Breast epithelium (tissue), 4 donors: ENCODE measurements at regions not wholly inside any gene's neighbourhood (a gene's known extent, or its start where the extent isn't known, plus 50 kb on each side); places are given as distances from the start of the nearest gene placed in this dataset.

Source experiments
- DNase-seq, 2 donors: peaks; one replicate each; pipeline ENCODE4 v3.0.0-alpha.2; 2019; ENCODE audit warnings: low spot score in 2 of 2
- H3K27ac ChIP-seq, 2 donors: fragments of 200-600 bp; sonication (generic) in 1 of 2; one replicate each; pipeline ENCODE4 v1.5.1; 2016 to 2019; ENCODE audit warnings: mild to moderate bottlenecking in 1 of 2
- H3K27me3 ChIP-seq, 2 donors: fragments of 200-600 bp; sonication (generic) in 1 of 2; one replicate each; pipeline versions ENCODE4 v1.5.1 to v1.6.0; 2017 to 2019; ENCODE audit warnings: control low read depth in 1 of 2, mild to moderate bottlenecking in 1 of 2
- H3K36me3 ChIP-seq: fragments of 200-600 bp; one replicate; pipeline ENCODE4 v1.5.1; 2019
- H3K4me1 ChIP-seq, 2 donors: fragments of 200-600 bp; sonication (generic); one replicate each; pipeline ENCODE4 v1.5.1; 2016 to 2019; ENCODE audit warnings: control low read depth in 1 of 2
- H3K4me3 ChIP-seq, 3 donors: fragments of 200-600 bp; sonication (generic); 1 replicate in 2 of 3; 2 replicates in 1 of 3; pipeline ENCODE4 v1.5.1; 2016 to 2019; ENCODE audit warnings: mild to moderate bottlenecking in 3 of 3, moderate library complexity in 2 of 3
- H3K9me3 ChIP-seq, 2 donors: fragments of 200-600 bp; sonication (generic) in 1 of 2; one replicate each; pipeline ENCODE4 v1.5.1; 2016 to 2019; ENCODE audit warnings: control low read depth in 1 of 2
- CTCF ChIP-seq, 3 donors: fragments of 450-650 bp; IDR thresholded peaks; one replicate each; pipeline ENCODE4 v1.5.1; 2016 to 2017; ENCODE audit warnings: antibody characterized with exemption in 3 of 3, mild to moderate bottlenecking in 3 of 3, moderate library complexity in 3 of 3
- POLR2A ChIP-seq: fragments of 450-650 bp; IDR thresholded peaks from one replicate; pipeline ENCODE4 v1.6.1; 2016; ENCODE audit warnings: antibody characterized with exemption, mild to moderate bottlenecking, moderate library complexity
- POLR2AphosphoS5 ChIP-seq, 3 donors: sonication (generic); formaldehyde crosslinking; IDR thresholded peaks; one replicate each; pipeline ENCODE4 v1.6.1; 2017; ENCODE audit warnings: antibody characterized with exemption in 3 of 3
- intact Hi-C: fragments of 100-400 bp; cut with DNase I; formaldehyde crosslinking; loops from one replicate; pipeline ENCODE4 v1.15.1; 2023; ENCODE audit warnings: low total_unique reads

GRCh38 chr7:22589641-22590201 is 89.7 kb upstream of the STEAP1B start:
- TF ChIP-seq POLR2AphosphoS5 (IDR thresholded peaks at IDR 0.05): peak in 2 of 3 donors; percentile 48 to 76
- no peak for TF ChIP-seq POLR2A
- TF ChIP-seq CTCF (IDR thresholded peaks at IDR 0.05): no peak
- no peaks in the 10 kb centered on the region for H3K27me3 ChIP-seq
- DNase-seq: peak; percentile 22 to 51
- peak overlapping the region; percentile 14 to 61 for H3K27ac ChIP-seq
- peak overlapping the region in 1 of 3 donors; percentile 18 for H3K4me3 ChIP-seq
- H3K9me3 ChIP-seq: no peaks in the 10 kb centered on the region
- no peaks in the 10 kb centered on the region for H3K36me3 ChIP-seq
- peaks cover 0 to 7% of the 10 kb centered on the region in 2 donors for H3K4me1 ChIP-seq
- intact Hi-C loops: no loop called here

- Histone ChIP-seq H3K4me1 (peaks cover 0 to 7% of the 10 kb centered on the region in 2 donors), H3K27ac (no peak overlapping the region), H3K36me3 (no peaks in the 10 kb centered on the region), H3K4me3 (no peak overlapping the region), H3K9me3 (no peaks in the 10 kb centered on the region), H3K27me3 (no peaks in the 10 kb centered on the region)
- DNase-seq: no peak
- intact Hi-C loops: no loop called here
- no peak for TF ChIP-seq POLR2AphosphoS5 (IDR thresholded peaks at IDR 0.05)
- no peak for TF ChIP-seq POLR2A
- no peak for TF ChIP-seq CTCF (IDR thresholded peaks at IDR 0.05)
These were observed 88.4 kb upstream of the STEAP1B start for GRCh38 chr7:22588351-22588750.

GRCh38 chr7:22587322-22587721 is 87.3 kb upstream of the STEAP1B start:
- H3K27ac ChIP-seq: no peak overlapping the region
- H3K27me3 ChIP-seq: no peaks in the 10 kb centered on the region
- intact Hi-C loops: no loop called here
- DNase-seq: no peak
- H3K4me3 ChIP-seq: no peak overlapping the region
- H3K9me3 ChIP-seq: no peaks in the 10 kb centered on the region
- TF ChIP-seq POLR2AphosphoS5 (IDR thresholded peaks at IDR 0.05): no peak
- TF ChIP-seq POLR2A: no peak
- no peak for TF ChIP-seq CTCF (IDR thresholded peaks at IDR 0.05)
- peaks cover 0 to 7% of the 10 kb centered on the region in 2 donors for H3K4me1 ChIP-seq
- no peaks in the 10 kb centered on the region for H3K36me3 ChIP-seq

- Histone ChIP-seq H3K36me3 (no peaks in the 10 kb centered on the region), H3K27me3 (no peaks in the 10 kb centered on the region), H3K4me1 (peaks cover 0 to 7% of the 10 kb centered on the region in 2 donors), H3K4me3 (no peak overlapping the region), H3K27ac (peak overlapping the region in 1 of 2 donors; percentile 14), H3K9me3 (no peaks in the 10 kb centered on the region)
- TF ChIP-seq POLR2AphosphoS5 (IDR thresholded peaks at IDR 0.05): no peak
- TF ChIP-seq CTCF (IDR thresholded peaks at IDR 0.05): no peak
- TF ChIP-seq POLR2A: no peak
- DNase-seq: no peak
- intact Hi-C loops: no loop called here
These were observed 86.8 kb upstream of the STEAP1B start for GRCh38 chr7:22586786-22587140.

GRCh38 chr7:22586101-22586785 is 86.3 kb upstream of the STEAP1B start:
- Histone ChIP-seq H3K27ac (peak overlapping the region in 1 of 2 donors; percentile 14), H3K36me3 (no peaks in the 10 kb centered on the region), H3K27me3 (no peaks in the 10 kb centered on the region), H3K9me3 (no peaks in the 10 kb centered on the region), H3K4me3 (no peak overlapping the region), H3K4me1 (peaks cover 0 to 7% of the 10 kb centered on the region in 2 donors)
- TF ChIP-seq POLR2A: no peak
- TF ChIP-seq POLR2AphosphoS5 (IDR thresholded peaks at IDR 0.05): no peak
- no peak for TF ChIP-seq CTCF (IDR thresholded peaks at IDR 0.05)
- intact Hi-C loops: no loop called here
- no peak for DNase-seq
